GM12873 (cell line): ENCODE measurements at regions not wholly inside any gene's neighbourhood (a gene's known extent, or its start where the extent isn't known, plus 50 kb on each side); places are given as distances from the start of the nearest gene placed in this dataset.

Experiments used
- TF ChIP-seq, protein P1 (sequence below): IDR thresholded peaks from 2 replicates; pipeline ENCODE4 v1.5.1; 2012; ENCODE audit warnings: low read depth, mild to moderate bottlenecking, moderate library complexity, low read length, control low read depth; ENCODE audit not compliant: insufficient read depth; ENCODE audit errors: missing control alignments

GRCh38 chr19:31803835-31804446, 454.7 kb upstream of the TSHZ3 start:
- TF ChIP-seq, protein P1, sequence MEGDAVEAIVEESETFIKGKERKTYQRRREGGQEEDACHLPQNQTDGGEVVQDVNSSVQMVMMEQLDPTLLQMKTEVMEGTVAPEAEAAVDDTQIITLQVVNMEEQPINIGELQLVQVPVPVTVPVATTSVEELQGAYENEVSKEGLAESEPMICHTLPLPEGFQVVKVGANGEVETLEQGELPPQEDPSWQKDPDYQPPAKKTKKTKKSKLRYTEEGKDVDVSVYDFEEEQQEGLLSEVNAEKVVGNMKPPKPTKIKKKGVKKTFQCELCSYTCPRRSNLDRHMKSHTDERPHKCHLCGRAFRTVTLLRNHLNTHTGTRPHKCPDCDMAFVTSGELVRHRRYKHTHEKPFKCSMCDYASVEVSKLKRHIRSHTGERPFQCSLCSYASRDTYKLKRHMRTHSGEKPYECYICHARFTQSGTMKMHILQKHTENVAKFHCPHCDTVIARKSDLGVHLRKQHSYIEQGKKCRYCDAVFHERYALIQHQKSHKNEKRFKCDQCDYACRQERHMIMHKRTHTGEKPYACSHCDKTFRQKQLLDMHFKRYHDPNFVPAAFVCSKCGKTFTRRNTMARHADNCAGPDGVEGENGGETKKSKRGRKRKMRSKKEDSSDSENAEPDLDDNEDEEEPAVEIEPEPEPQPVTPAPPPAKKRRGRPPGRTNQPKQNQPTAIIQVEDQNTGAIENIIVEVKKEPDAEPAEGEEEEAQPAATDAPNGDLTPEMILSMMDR: no peak

DNA sequence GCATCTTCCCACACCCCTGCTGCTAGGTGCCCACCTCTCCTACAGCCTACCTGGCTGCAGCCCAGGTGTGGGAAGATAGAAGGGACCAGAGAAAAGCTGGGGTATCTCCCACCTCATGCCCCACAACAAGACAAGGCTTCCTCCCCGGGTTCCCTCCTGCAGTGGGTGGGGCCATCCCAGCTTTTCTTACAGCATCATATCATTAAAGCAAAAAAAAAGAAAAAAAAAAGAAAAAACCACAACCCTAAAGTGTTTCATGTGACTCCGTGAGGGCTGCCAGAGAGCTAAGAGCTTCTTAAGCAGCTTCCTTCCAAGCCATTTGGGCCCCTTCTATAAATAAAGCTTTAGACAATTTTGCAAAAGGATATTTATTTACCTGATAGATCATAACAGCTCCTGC, 455.4 kb upstream of the TSHZ3 start:
- TF ChIP-seq, protein P1: no peak

- TF ChIP-seq, protein P1: no peak
Observed at GRCh38 chr19:31810536-31811109, 461.4 kb upstream of the TSHZ3 start.

GRCh38 chr19:31817971-31818797, 468.9 kb upstream of the TSHZ3 start:
- TF ChIP-seq, protein P1: no peak

DNA sequence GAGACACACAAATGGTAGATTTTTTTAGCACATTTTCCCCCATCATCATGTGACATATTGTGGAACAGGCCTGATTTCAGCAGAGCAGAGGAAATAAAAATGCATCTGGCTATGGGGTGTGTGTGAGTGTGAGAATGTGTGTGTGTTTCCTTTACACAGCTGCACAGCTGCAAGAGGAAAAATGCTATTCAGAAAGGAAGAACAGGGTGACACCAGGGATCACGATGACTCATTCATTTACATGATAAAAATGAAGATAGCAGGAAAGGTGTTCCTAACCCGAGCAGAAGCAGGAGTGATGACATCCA, 469.5 kb upstream of the TSHZ3 start:
- TF ChIP-seq, protein P1: no peak

- TF ChIP-seq, protein P1: no peak
Observed at GRCh38 chr19:31819837-31820236, 470.6 kb upstream of the TSHZ3 start.

DNA sequence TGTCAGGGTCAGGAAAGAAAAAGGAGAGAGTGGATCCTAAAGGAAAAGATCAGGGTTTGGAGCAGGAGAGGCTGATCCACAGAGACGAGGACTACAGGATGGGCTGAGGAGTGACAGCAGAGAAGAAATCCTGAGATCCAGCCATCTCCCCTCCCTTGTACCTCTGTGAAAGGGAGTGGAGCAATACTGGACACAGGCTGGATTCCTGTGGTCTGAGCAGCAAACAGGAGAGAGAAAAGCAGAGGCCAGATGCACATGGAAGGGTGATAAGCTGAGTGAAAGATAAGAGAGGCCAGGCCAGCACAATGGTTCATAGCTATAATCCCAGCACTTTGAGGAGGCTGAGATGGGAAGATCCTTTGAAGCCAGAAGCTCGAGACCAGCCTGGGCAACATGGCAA, 472.1 kb upstream of the TSHZ3 start:
- TF ChIP-seq, protein P1: no peak
